A673 (cell line): ENCODE measurements at regions not wholly inside any gene's neighbourhood (a gene's known extent, or its start where the extent isn't known, plus 50 kb on each side); places are given as distances from the start of the nearest gene placed in this dataset.

Source experiments
- BruUV-seq: library from RNA; stranded (reverse); fragments of 400-500 nt; replicated peaks from 2 replicates; lab custom pipeline; 2021; lab: Mats Ljungman, UMichigan
- CTCF ChIA-PET: fragments of 300-600 bp; sonication (Branson Sonifier 250); formaldehyde crosslinking; loops from one replicate; lab custom pipeline; 2022; ENCODE audit warnings: antibody characterized with exemption; lab: Charles Lee
- POLR2A ChIA-PET: fragments of 300-600 bp; sonication (Branson Sonifier 250); formaldehyde crosslinking; loops from one replicate; lab custom pipeline; 2022; ENCODE audit warnings: antibody characterized with exemption; ENCODE audit not compliant: low non-redundant PET; lab: Charles Lee
- DNase-seq: peaks from one replicate; pipeline ENCODE4 v3.0.0-alpha.2; 2015; ENCODE audit warnings: low spot score
- H3K27ac ChIP-seq: fragments of 200-600 bp; sonication (generic); 2 replicates; pipeline ENCODE4 v1.5.1; 2016; ENCODE audit warnings: mixed run types, low read depth, mild to moderate bottlenecking, mixed read lengths, antibody characterized with exemption, low read length; ENCODE audit not compliant: poor library complexity, severe bottlenecking
- H3K27me3 ChIP-seq: fragments of 200-600 bp; sonication (generic); replicated peaks from 2 replicates; pipeline ENCODE4 v1.6.1; 2017; ENCODE audit warnings: mixed run types, low read depth, mild to moderate bottlenecking, mixed read lengths, antibody characterized with exemption, low read length; ENCODE audit not compliant: insufficient read depth, poor library complexity
- H3K36me3 ChIP-seq: fragments of 200-600 bp; sonication (generic); 2 replicates; pipeline ENCODE4 v1.6.1; 2016; ENCODE audit warnings: mixed run types, mild to moderate bottlenecking, mixed read lengths, antibody characterized with exemption, low read length; ENCODE audit not compliant: insufficient read depth, poor library complexity, severe bottlenecking
- H3K4me1 ChIP-seq: fragments of 200-600 bp; sonication (generic); 2 replicates; pipeline ENCODE4 v1.6.1; 2017; ENCODE audit warnings: mixed run types, mild to moderate bottlenecking, mixed read lengths, antibody characterized with exemption, low read length; ENCODE audit not compliant: insufficient read depth, poor library complexity, severe bottlenecking
- H3K4me3 ChIP-seq: fragments of 200-600 bp; sonication (generic); 2 replicates; pipeline ENCODE4 v1.5.1; 2016; ENCODE audit warnings: low read depth, mixed run types, mild to moderate bottlenecking, mixed read lengths, low read length; ENCODE audit not compliant: poor library complexity, severe bottlenecking
- H3K9me3 ChIP-seq: fragments of 200-600 bp; sonication (generic); 2 replicates; pipeline ENCODE4 v1.6.1; 2016; ENCODE audit warnings: mixed run types, low read depth, mild to moderate bottlenecking, mixed read lengths, antibody characterized with exemption, low read length; ENCODE audit not compliant: poor library complexity, severe bottlenecking
- EZH2 ChIP-seq: fragments of 200-600 bp; sonication (generic); IDR thresholded peaks from 2 replicates; pipeline ENCODE4 v1.6.1; 2017; ENCODE audit warnings: borderline replicate concordance, low read depth, mild to moderate bottlenecking, mixed read lengths, antibody characterized with exemption, low read length; ENCODE audit not compliant: poor library complexity, severe bottlenecking
- intact Hi-C: fragments of 100-400 bp; cut with micrococcal nuclease; formaldehyde crosslinking; loops from one replicate; pipeline ENCODE4 v1.10.0; 2022; ENCODE audit not compliant: unreplicated experiment
- TF ChIP-seq, protein P1 (sequence below): fragments of 300-800, 200-600 bp; sonication (generic); conservative IDR thresholded peaks from 2 replicates; pipeline ENCODE4 v1.5.1; 2017; ENCODE audit warnings: low read depth, mild to moderate bottlenecking, antibody characterized with exemption, low read length, moderate library complexity, mixed read lengths

DNA sequence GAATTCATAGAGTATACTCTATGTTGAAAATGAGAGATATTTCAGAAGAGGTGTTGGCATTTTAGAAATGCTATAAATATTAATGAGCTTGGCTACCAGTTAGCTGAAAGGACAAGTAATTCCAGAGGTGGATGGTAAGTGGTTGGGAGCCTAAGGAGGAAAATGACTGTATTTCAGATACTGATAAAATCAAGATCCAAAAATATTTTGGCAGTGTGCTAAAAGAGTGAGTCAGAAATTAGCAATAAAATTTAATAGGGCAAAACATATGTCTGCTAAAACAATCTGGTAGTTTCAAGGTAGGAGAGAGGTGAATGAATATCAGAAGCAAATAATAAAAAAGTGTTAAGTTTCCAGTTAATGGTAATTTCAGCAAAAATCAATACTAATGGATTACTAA lies 1287.9 kb downstream of the CDH8 start:
- H3K4me3 ChIP-seq, result no peak overlapping the region
- BruUV-seq, result no TSS peak
- no peaks in the 10 kb centered on the region for H3K4me1 ChIP-seq
- no peaks in the 10 kb centered on the region for H3K9me3 ChIP-seq
- ChIA-PET POLR2A (no interaction called here), CTCF (no interaction called here)
- intact Hi-C loops, result no loop called here
- H3K36me3 ChIP-seq, result no peaks in the 10 kb centered on the region
- no peaks in the 10 kb centered on the region for H3K27me3 ChIP-seq
- H3K27ac ChIP-seq, result no peak overlapping the region
- no peak for DNase-seq
- TF ChIP-seq, protein P1, sequence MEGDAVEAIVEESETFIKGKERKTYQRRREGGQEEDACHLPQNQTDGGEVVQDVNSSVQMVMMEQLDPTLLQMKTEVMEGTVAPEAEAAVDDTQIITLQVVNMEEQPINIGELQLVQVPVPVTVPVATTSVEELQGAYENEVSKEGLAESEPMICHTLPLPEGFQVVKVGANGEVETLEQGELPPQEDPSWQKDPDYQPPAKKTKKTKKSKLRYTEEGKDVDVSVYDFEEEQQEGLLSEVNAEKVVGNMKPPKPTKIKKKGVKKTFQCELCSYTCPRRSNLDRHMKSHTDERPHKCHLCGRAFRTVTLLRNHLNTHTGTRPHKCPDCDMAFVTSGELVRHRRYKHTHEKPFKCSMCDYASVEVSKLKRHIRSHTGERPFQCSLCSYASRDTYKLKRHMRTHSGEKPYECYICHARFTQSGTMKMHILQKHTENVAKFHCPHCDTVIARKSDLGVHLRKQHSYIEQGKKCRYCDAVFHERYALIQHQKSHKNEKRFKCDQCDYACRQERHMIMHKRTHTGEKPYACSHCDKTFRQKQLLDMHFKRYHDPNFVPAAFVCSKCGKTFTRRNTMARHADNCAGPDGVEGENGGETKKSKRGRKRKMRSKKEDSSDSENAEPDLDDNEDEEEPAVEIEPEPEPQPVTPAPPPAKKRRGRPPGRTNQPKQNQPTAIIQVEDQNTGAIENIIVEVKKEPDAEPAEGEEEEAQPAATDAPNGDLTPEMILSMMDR, result no peak
- TF ChIP-seq EZH2, result no peak

DNA sequence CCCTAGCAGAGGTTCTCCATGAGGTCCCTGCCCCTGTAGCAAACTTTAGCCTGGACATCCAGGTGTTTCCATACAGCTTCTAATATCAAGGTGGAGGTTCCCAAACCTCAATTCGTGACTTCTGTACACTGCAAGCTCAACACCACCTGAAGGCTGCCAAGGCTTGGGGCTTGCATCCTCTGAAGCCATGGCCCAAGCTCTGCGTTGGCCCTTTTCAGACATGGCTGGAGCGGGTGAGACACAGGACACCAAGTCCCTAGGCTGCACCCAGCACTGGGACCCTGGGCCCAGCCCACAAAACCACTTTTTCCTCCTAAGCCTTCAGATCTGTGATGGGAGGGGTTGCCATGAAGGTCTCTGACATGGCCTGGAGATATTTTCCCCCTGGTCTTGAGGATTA lies 1292.0 kb downstream of the CDH8 start:
- no peak for DNase-seq
- Histone ChIP-seq H3K36me3 (no peaks in the 10 kb centered on the region), H3K27me3 (no peaks in the 10 kb centered on the region), H3K27ac (no peak overlapping the region), H3K4me1 (no peaks in the 10 kb centered on the region), H3K9me3 (no peaks in the 10 kb centered on the region), H3K4me3 (no peak overlapping the region)
- CTCF ChIA-PET, result no interaction called here
- intact Hi-C loops, result no loop called here
- POLR2A ChIA-PET, result interaction anchor here (0.6 kb wide), 1 partner anchor 18 kb away, joined by 3 read pairs; no protein-coding TSS in a partner anchor
- TF ChIP-seq EZH2, result no peak
- TF ChIP-seq, protein P1, result no peak
- no TSS peak for BruUV-seq

DNA sequence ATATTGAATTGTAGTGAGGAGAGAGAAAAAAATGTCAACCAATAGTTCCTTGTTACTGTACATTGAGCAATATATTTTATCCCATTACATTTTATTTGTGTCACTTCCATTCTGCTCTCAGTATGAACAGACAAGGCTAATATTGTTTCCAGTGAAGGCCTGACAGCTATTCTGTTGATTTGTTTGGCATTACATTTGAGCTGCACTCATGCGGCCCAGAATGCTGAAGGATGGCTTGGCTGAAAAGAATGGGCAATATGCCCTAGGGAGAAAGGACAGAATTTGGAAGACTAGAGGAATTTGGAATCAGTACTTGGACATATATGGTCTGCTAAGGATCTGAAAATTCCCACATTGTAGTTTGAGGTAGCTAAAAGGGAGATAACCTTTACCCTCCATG lies 1294.4 kb downstream of the CDH8 start:
- TF ChIP-seq EZH2, result no peak
- Histone ChIP-seq H3K36me3 (no peaks in the 10 kb centered on the region), H3K27ac (no peak overlapping the region), H3K4me1 (no peaks in the 10 kb centered on the region), H3K27me3 (no peaks in the 10 kb centered on the region), H3K4me3 (no peak overlapping the region), H3K9me3 (no peaks in the 10 kb centered on the region)
- no TSS peak for BruUV-seq
- ChIA-PET POLR2A (no interaction called here), CTCF (no interaction called here)
- intact Hi-C loops, result no loop called here
- no peak for DNase-seq
